ENCODE measurements at regions not wholly inside any gene's neighbourhood (a gene's known extent, or its start where the extent isn't known, plus 50 kb on each side); places are given as distances from the start of the nearest gene placed in this dataset.
"Not testable (repeated sequence)": the region's sequence is repeated elsewhere in the genome, so short reads cannot be mapped to it uniquely, and the experiment has no call there.

DNA sequence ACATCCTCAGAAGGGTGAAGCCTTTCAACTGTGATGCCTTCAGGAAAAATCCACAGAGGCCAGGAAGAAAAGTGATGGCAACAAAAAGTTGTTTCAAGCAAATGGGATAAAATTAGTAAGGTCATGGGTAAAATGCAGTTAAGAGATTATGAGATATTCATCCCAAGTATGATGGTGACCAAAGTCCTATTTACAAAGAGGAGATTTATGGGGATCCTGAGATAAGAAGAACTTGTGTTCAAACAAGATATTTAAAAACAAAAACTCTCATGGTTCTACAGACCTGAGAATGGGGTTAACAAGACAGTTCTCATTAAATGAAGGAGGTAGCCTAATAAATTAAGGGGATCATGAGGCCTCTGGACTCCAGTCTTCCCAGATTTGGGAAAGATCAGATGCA is 184.4 kb downstream of the FCRL5 start:
- no peak for DNase-seq

DNA sequence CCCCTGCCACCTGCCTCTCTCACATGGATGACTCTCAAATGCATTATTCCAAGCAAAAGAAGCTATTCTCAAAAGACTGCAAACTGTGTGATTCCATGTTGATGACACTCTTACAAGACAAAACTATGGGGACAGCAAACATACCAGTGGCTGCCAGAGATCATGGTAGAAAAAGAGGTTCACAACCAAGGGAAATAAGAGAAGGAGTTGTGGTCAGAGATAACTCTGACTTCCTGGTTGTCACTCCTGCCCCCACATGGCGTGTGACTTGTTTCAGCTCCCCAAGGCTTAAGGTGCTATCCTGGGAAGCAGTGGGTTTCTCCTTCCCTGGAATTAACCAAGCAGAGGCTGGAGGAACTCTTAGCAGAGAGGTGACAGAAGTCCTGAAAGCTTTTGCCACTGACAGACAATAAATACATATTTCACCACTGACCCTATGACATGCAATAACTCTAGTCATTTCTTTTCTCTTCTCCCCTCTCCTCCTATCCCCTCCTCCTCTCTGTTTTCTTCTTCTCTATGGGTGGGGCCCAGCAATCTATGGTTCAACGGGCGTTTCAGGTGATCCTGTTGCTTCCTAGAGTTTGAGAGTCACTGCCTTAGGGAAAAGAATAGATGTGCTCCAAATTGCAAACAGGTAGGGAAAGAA is 185.1 kb downstream of the FCRL5 start:
- DNase-seq = no peak

DNA sequence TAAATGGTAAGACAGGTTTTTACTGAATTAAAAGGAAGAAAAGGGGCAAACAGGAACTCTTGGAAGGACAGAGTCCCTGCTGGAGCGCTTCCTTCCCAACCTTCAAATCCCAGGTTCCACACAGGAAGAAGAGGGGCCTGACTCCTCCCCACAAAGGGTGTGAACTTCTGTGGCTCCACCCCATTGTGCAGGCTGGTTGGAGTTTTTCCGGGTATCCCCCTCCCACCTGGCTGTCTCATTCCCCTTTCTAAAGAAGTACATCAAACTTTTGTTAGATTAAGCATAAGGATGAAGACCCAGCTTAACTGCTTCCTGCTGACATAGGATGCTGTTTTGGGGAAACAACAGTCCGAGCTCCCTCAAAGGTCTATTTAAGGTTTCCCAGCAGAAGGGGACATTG is 187.7 kb downstream of the FCRL5 start:
- no peak for DNase-seq

DNA sequence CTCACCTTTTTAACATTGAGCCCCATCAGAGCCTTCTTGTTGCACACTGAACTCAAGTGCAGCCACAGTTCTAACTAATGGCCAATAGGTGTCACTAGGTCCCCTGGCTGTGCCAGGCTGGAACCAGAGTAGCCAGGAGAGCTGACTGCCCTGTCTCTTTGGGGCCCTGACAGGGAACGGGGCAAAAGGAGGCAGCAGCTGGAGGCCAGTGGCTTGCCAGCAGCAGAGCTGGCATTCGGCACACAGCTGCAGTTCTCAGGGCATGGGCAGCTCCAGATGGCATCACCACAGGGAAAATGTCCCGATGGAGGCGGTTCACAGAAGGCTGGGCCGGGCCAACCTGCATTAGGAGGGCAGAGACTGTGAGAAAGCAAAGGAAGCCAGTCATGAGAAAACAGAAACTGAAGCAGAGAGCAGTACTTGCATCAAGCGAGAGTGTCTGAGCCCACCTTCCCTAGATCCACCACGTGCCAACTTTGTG is 188.6 kb downstream of the FCRL5 start:
- DNase-seq = peak; percentile 44

DNA sequence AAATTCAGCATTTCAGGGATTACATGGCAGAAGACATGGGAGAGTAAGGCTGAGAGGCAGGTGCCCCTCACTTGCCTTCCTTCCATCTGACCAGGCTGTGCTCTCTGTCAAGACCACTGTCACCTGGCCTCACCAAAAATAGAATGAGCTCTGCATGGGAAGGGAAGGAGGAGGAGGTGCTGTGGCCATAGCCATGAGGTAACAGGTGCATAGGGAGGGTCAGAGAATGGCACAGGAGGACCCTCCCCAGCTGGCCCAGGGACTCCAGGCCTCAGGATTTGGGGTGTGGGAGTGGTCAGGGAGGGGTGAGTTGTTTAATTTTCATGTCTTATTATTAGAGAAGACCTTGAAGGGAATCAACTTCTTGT is 192.3 kb downstream of the FCRL5 start:
- peak; percentile 88 for DNase-seq

DNA sequence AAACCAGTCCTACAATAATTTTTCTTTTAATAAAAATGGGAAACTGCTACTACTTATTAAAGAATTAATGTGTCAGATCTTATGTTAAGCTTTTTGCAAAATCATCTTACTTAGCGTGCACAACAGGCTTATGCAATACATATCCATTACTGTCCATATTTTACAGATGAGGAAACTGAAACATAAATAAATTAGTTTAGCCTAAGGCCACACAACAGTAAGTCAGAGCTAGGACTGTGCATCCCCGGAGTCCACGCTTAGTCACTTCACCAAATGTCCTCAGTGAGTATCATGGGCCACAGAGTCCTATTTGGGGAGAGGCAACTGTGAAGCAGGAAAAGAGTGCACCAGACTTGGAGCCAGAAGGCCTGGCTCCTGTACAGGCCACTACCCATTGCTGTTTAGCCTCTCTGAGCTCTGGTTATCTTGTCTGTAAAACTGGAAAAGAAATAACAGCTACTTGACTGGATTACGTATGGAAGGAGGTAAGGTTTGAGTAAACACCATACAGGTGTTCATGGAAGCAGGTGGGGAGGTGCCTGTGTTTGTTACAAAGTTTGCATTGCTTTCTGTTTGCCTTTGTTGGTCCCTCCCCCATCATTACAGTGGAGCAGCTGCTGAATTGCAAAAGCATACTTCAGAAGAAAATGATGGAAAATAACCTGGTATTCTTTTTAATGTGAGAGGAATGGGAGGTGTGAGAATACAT is 192.8 kb downstream of the FCRL5 start:
- peak; percentile 89 for DNase-seq

DNA sequence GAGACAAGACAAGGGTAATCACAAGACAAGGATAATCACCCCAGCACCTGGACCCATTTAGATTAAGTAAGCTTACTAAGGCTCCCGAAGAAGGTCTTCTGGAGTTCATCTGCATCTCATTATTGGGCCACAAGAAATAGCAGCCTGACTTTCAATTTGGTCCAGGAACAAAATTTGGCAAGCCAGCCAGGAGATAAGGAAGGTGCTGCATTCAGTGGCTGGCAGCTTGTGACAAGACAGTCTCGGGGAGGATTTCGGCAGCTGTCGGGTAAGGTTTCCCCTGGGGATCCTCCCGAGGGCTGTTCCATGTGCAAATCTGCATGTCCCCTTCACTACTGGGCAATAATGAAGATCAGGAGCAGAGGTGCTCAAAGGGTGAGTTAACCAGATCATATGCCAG is 195.2 kb downstream of the FCRL5 start:
- DNase-seq = no peak

DNA sequence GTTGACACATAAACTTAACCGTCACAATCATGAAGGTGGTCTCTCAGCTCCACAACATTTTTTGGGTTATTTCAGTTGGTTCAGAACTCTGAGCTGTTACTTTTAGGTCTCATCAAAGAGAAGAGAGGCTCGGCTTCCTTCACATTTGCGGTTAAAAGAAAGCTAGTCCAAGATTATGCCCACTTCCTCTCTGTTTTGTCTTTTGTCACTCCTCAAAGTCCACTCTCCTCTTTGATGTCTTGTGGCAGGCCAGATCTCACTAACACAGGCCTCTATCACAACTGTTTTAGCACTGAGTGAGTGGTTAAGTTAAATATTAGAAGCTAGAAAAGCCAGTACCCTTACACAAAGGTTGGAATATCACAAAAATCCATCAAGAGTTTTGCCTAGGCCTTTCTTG is 195.7 kb downstream of the FCRL5 start:
- no peak for DNase-seq

DNA sequence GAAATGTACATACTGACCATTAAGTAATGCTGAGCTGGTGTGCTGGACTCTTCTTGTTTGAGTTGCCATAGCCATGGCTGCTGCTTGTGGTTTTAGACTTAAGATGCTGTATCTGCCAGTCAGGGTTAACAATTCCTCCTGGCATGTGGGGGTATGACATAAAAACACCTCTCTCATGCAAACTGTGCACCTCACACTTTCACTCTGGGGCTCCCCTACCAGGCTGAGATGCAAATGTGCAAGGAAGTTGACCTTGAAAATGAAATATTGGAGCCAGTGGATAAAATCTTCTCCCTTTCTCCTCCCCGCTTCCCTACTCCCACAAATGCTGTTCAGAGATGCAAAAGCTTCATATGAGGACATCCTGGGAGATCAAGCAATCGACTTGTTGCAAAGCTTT is 198.8 kb downstream of the FCRL5 start:
- DNase-seq = no peak

DNA sequence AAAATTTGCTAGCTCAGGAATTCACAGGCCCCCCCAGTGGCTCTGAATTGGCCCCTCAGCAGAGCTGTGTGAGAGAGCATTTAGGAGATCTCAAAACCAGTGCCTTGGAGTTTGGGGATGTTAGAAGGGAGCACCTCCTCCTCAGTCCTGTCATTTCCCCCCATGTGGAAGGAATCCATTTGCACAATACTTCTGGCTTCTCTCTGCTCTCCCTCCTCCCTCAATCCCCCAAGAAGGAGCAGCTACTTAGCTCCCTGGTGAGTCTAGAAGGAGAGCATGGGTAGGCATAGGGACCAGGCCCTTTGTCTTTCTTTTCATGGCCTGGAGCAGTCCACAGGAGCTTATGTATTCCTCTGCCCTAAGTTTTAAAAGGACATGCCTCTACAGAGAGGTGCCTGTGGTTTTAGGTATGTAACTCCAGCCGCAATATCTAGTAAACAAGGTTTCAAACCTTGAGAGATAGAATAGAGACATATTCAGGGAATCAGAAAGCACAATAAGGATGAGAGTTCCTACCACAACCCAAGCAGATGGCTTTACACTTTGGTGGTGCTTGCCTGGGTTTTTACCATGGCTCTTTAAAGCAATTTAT is 199.4 kb downstream of the FCRL5 start:
- no peak for DNase-seq

DNA sequence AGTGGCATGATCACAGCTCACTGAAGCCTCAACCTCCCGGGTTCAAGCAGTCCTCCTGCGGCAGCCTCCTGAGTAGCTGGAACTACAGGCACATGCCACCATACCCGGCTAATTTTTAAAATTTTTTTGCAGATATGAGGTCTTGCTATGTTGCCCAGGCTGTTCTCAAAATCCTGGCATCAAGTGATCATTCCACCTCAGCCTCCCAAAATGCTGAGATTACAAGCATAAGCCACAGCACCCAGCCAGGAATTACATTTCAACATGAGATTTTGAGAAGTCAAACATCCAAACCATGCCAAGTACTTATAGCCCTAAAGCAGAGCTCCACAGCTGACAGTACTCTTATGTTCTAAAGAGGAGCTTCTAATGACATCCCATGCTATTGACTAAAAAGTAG is 200.1 kb downstream of the FCRL5 start:
- DNase-seq = no peak

DNA sequence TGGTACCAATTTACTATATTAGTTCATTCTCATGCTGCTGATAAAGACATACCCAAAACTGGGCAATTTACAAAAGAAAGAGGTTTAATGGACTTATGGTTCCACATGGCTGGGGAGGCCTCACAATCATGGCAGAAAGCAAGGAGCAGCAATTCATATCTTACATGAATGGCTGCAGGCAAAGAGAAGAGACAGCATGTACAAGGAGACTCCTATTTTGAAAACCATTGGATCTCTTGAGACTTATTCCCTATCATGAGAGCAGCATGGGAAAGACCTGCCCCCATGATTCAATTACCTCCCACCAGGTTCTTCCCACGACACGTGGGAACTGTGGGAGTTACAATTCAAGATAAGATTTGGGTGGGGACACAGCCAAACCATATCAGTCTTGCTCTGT is 200.5 kb downstream of the FCRL5 start:
- DNase-seq = not testable (repeated sequence)

DNA sequence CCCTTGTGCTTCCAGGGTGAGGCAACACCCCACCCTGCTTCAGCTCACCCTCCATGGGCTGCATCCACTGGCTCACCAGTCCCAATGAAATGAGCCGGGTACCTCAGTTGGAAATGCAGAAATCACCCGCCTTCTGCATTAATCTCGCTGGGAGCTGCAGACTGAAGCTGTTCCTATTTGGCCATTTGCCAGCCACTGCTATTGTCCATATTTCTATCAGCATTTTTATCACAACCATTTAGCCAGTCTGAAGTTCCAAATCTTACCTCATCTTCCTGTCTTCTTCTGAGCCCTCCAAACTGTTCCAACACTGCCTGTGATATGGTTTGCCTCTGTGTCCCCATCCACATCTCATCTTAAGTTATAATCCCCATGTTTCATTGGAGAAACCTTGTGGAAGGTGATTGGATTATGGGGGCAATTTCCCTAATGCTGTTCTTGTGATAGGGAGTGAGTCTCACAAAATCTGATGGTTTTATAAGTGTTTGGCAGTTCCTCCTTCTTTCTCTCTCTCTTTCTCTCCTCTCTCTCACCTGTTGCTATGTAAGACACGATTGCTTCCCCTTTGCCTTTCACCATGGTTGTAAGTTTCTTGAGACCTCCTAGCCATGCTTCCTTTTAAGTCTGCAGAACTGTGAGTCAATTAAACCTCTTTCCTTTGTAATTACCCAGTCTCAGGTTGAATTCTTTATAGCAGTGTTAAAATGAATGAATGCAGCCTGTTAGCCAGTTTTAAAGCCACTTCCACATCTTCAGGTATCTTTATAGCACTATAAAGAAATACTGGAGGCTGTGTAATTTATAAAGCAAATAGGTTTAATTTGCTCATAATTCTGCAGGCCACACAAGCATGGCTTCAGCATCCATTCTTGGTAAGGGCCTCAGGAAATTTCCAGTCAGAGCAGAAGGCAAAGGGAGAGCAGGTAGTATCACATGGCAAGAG is 203.5 kb downstream of the FCRL5 start:
- DNase-seq = no peak

DNA sequence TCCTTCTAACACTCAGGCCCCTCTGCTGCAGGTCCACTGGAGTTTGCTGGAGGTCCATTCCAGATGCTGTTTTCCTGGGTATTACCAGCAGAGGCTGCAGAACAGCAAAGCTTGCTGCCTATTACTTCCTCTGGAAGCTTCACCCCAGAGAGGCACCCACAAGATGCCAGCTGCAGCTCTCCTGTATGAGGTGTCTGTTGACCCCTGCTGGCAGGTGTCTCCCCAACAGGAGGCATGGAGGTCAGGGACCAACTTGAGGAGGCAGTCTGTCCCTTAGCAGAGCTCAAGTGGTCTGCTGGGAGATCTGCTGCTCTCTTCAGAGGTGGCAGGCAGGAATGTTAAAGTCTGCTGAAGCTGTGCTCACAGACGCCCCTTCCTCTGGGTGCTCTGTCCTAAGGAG is 204.8 kb downstream of the FCRL5 start:
- DNase-seq = no peak

DNA sequence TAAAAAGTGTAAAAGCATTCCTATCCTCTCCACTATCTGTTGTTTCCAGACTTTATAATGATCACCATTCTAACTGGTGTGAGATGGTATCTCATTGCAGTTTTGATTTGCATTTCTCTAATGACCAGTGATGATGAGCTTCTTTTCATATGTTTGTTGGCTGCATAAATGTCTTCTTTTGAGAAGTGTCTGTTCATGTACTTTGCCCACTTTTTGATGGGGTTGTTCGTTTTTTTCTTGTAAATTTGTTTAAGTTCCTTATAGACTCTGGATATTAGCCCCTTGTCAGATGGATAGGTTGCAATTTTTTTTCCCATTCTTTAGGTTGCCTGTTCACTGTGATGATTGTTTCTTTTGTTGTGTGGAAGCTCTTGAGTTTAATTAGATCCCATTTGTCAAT is 199.6 kb upstream of the ETV3 start:
- DNase-seq = not testable (repeated sequence)

DNA sequence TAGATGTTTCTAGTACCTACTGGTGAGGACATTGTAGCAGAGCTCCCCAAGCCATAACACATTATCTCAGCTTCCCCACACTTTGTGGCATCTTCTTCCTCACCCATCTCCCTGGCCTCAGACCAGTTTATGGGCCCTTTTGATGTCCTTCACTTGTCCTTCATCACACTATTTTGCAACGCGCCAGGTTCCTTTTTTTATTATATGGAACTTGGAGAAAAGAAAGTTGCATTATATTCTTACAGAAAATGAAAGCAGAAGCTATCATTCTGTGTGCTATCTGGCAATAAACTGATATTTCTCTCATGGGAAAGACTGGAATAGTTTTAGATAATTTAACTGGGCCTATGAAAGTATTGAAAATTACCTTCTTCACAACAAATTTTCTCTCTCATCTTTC is 196.9 kb upstream of the ETV3 start:
- DNase-seq = no peak

DNA sequence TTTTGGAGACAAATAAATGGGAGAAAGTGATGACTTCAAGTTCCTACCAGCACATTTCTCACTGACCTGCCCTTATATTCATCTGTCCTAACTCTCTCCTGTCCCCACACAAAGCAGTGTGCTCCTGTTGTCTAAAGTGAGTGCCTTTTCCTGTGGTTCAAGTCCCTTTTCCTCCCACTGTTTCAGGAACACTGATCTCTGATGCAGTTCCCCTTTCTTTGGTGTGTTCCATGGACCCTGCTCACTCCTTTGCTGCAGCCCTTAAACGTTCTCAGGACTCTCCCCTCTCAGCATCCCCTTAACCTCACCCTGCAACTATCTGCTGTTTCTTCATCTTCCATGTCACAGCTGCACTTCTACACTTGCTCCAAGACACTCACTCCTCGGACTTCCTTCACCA is 195.8 kb upstream of the ETV3 start:
- no peak for DNase-seq

DNA sequence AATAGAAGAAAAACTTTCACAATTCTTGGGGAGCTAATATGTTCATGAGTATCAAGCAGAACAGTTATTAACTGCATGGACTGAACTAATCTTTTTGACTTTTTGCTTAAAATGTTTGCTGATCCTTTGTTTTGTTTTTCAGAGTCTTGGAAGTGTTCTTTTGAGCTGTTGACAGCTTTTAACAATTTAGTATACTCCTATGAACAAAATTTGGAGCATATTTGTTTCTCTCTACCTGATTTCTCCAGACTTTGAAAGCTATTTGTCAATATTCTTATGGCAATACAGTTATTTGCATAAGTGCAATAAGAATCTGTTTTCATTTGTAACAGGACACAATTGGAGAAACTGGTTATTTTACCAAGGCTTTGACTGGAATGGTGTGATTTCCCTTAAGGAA is 192.0 kb upstream of the ETV3 start:
- not testable (repeated sequence) for DNase-seq

DNA sequence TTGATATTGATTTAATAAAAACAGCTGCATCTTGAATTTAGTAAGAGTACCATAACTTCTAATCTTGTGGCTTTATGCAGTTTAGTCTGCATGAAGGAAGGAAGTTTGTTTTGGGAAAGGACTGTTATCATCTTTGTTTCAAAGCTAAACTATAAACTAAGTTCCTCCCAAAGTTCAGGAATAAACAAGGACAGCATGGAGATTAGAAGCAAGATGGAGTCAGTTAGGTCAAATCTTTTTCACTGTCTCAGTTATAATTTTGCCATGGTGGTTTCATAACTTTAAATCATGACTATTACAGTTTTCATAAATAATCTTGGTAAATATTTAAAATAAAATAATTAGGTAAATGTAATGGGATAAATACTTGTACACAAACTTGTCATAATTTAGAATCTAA is 189.9 kb upstream of the ETV3 start:
- DNase-seq = not testable (repeated sequence)

DNA sequence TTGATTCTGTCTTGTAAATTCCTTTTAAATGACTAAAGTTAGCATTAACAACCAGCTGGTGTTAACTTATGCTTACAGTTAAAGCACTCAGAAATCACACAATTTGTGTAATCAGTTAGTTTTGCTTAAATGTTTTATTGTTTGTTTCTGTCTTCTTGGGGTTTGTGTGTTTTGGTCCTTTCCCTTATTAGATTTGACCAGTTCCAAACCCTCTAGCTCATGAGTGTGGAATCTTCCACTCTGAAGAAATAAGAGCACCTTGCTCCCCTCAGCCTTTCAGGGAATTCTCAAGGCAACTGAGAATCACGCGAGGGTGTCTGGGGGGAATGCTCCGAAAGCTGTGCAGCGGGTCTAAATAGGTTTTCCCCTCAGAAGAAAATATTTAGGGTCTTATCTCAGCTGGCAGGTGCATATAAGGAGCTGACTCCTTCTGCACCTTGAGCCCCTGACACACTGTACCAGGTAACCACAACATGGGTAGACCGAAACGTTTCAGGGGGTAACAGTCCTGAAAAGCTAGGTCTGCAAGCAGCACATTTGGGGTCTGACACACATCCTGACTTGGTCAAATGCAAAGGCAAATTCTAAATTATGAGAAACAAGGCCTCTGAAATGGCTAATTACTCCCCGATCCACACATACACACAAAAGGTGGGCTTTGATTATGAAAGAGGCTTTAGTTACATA is 188.1 kb upstream of the ETV3 start:
- no peak for DNase-seq

DNA sequence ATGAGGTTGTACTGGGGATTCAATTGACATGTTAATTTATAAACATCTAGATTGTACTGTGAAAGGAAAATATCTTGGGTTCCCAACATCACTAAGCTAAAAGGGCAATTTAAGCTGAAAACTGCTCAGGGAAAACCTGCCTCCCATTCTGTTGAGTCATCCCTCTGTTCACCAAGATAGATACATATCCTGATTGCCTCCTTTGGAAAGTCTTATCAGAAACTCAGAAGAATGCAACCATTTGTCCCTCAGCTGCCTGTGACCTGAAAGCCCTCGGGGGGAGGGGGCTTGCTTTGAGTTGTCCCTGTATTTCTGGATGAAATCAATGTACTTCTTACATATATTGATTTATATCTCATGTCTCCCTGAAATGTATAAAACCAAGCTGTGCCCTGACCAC is 187.0 kb upstream of the ETV3 start:
- no peak for DNase-seq

DNA sequence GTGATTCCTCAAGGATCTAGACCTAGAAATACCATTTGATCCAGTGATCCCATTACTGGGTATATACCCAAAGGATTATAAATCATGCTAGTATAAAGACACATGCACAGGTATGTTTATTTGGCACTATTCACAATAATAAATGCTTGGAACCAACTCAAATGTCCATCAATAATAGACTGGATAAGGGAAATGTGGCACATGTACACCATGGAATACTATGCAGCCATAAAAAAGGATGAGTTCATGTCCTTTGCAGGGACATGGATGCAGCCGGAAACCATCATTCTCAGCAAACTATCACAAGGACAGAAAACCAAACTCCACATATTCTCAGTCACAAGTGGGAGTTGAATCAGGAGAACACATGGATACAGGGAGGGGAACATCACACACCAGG is 183.8 kb upstream of the ETV3 start:
- DNase-seq = not testable (repeated sequence)

DNA sequence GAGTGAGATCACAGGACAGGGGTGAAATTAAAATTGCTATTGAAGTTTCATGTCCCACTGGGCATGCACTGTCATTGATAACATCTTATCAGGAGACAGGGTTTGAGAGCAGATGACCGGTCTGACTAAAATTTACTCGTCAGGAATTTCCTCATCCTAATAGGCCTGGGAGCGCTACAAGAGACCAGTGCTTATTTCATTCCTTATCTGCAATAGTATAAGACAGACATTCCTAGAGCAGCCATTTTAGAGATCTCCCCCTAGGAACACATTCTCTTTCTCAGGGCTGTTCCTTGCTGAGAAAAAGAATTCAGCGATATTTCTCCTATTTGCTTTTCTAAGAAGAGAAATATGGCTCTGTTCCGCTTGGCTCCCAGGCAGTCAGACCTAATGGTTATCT is 181.4 kb upstream of the ETV3 start:
- DNase-seq = no peak
